SH-SY5Y (cell line): ENCODE measurements at regions not wholly inside any gene's neighbourhood (a gene's known extent, or its start where the extent isn't known, plus 50 kb on each side); places are given as distances from the start of the nearest gene placed in this dataset.

ENCODE experiments used
- GATA2 ChIP-seq: IDR thresholded peaks from 2 replicates; pipeline ENCODE4 v1.6.1; 2011; ENCODE audit warnings: mild to moderate bottlenecking, low read depth, low read length
- GATA3 ChIP-seq: IDR thresholded peaks from 2 replicates; pipeline ENCODE4 v1.6.1; 2011; ENCODE audit warnings: low read depth, mild to moderate bottlenecking, low read length, moderate library complexity

DNA sequence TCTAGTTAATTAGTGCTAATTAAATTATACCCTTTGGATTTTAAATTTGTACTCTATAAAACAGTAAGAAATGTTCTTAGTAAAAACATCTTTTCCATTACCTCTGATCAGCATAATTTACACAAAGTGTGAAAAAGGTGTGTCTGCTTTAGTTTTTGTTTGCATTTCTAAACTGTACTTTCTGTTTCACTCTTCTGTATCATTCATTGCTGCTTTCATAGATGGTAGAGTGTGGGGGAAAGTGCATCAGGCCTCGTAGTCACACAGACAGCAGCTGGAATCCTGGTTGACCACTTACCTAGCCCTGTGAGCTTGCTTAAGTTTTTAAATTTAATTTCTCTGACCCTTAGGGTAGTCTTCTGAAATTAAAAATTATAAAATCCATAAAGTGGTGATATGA, 275.4 kb upstream of the PITX2 start:
- TF ChIP-seq GATA2 = no peak
- no peak for TF ChIP-seq GATA3
